Stimulated activated CD8-positive, alpha-beta memory T cell treated with anti-CD3 and anti-CD28 coated beads, Interleukin-12 subunit alpha, Interleukin-12 subunit beta, amount 100 ng/mL, for 4 hours (primary cell): ENCODE measurements at regions not wholly inside any gene's neighbourhood (a gene's known extent, or its start where the extent isn't known, plus 50 kb on each side); places are given as distances from the start of the nearest gene placed in this dataset.

Experiments
- DNase-seq: peaks from one replicate; pipeline ENCODE4 v3.0.0-alpha.2; 2020; ENCODE audit warnings: low read depth

DNA sequence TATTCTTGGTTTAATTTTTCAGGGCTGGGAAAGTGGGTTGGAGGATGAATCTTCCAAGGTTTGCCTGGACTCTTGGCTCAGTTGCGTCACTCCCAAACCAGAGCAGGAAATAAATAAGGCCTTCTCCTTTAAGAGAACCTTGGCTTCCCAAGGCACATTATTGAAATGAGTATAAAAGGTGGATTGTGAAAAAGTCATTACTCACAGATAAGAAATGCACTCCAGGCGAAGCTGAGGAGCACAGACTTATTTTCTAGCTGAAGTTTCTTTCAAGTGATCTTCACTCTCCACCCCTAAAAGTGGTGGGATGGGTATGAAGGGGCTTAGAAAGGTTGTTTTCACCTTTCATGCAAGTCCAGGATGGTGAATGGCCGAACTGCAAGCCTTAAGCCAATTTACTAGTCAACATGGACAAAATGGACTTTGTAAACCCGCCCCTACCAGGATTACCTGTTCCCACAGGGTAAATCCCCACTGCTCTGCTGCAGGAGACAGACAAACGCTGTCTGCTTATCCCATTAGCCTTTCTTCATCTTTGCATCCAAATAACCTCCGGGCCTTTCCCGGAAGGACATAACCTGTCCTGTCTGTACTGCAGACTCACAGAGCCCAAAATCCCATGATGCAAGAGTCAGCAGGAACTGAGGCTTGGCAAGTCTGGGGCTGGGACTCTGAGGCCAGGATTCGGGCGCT, 207.6 kb downstream of the BCL11B start:
- no peak for DNase-seq

DNA sequence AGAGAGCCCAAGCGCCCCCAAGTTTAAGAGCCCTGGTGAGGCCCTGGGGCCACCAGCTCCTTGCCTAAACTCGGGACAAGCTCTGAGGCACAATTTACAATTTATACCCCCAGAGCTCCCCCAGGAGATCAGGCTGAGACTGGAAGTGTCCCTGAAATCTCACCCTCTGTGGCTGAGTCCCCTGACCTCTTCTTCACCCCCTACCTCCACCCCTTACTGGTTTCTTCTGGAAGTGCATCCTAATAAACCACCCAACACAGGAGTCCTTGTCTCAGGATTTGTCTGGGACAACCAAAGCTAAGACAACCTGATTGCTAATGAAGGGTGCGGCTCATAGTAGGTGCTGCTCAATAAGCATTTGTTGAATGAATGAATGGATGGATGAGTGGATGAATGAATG, 206.4 kb downstream of the BCL11B start:
- DNase-seq, result no peak

DNA sequence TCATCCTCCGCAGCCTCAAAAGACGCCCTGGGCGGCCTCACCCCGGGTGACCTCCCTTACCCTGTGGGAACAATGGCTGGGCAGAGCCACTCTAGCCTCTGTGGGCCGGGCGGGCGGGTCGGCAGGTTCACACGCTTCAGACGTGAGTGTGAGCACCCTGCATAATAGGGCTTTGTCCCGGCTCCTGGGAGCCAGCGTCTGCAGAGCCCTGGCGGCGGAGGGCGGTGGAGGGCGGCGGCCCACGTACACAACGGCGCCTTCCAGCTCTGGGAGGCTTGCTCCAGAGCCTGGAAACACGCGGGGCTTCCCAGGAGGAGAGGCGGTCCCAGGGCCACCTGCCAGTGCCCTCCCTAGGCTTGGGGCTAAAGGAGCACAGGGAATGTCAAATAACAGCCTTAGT, 205.6 kb downstream of the BCL11B start:
- DNase-seq, result no peak

DNA sequence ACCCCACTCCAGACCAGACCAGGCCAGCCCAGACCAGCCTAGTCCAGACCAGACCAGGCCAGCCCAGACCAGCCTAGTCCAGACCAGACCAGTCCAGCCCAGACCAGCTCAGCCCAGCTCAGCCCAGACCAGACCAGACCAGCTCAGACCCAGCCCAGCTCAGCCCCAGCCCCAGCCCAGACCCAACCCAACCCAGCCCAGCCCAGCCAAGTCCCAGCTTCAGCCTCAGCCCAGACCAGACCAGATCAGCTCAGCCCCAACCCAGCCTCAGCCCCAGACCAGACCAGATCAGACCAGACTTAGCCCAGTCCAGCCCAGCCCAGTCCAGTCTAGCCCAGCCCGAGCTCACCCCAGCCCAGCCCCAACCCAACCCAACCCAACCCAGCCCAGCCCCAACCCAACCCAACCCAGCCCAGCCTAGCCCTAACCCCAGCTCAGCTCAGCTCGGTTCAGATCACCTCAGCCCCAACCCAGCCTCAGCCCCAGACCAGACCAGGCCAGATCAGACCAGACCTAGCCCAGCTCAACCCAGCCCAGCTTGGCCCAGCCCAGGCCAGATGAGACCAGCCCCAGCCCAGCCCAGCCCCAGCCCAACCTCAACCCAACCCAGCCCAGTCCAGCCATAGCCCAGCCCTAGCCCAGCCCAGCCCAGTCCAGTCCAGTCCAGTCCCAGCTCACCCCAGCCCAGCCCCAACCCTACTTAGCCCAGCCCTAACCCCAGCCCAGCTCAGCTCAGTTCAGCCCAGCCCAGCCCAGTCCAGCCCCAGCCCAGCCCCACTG, 204.7 kb downstream of the BCL11B start:
- DNase-seq, result no peak

DNA sequence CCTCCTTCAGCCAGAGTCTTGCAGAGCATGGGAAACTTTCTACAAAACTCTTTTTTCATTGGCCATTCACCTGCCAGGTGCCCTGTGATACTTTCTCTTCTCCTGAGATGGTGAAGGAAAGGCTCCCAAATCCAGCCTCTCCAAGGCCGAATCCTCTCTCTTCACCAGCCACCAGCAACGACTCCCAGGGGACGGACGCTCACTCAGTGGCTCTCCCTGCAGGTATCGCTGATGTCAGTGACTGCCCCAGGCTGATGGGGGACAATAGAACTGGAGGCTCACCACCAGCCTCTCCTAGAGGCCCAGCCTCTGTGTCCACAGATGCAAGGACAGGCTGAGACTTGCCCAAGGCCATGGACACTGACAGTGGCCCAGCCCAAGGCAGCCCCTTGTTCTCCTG, 204.1 kb downstream of the BCL11B start:
- DNase-seq, result no peak

DNA sequence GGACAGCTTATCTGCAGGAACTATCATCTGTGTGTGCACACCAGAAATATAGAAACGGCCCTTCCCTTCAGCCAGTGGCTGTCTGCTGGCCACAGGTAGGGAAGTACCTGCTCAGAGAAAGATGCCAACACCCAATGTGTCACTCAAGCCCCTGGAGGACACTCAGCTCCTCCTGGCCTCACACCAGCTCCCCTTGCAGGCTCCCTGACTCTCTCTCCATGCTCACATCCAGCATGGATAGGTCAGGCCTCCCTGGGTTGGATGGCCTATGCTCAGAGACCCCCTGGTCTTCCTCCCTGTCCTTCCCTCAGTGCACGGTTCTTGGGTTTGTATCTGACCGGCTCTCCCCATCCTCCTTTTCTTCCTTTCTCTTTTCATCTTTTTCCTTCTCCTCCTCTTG, 202.1 kb downstream of the BCL11B start:
- DNase-seq, result no peak

DNA sequence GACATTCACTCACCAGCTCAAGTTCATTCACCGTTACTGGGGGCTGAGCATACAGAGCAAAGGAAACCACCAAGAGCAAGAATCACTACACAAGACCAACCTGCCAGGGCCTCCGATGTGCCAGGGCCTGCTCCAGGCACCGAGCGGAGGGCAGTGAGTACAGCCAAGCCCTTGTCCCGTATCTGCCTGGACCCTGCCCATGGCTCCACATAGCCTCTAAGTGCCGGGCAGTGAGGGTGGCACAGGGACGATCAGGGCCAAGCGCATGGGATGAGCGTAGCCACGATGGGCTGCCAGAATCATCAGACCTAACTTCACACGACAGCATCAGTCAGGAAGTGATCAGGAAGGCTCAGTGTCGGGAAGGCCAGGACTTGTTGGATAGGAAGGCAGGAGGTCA, 199.6 kb downstream of the BCL11B start:
- no peak for DNase-seq

DNA sequence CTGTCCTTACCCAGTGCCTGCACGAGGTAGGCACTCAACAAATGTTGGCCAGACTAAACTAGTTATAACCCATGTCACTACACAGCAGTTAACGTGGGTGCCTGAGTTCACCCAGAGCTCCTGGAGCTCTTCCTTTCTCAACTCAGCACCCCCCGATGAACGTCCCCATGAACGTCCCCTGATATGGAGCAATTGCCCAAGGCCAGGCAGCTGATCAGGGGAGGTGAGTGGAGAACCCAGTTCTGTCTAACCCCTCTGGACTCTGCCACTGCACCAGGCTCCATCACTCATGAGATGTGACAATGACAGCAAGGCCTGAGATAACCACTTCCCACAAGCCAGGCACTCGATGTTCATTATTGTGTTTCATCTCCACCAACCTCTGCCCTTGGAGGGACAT, 199.0 kb downstream of the BCL11B start:
- no peak for DNase-seq

DNA sequence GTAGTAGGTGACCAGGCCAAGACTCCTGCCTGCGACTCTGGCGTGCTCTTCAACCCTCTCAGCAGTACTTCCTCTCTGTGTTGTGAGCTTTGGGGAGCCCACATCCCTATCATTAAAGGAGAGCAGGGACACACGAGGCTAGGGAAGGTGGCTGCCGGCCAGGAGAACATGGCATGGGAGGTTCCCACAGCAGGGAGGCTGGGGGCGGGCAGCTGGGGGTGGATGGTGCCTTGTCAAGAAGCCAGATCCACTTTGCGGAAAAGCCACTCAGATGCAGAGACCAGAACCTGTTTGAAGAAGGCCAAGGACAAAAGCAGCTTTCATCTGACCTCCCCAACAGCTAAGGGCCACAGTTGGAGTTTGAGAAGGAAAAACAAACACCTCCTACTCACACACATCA, 198.6 kb downstream of the BCL11B start:
- no peak for DNase-seq

DNA sequence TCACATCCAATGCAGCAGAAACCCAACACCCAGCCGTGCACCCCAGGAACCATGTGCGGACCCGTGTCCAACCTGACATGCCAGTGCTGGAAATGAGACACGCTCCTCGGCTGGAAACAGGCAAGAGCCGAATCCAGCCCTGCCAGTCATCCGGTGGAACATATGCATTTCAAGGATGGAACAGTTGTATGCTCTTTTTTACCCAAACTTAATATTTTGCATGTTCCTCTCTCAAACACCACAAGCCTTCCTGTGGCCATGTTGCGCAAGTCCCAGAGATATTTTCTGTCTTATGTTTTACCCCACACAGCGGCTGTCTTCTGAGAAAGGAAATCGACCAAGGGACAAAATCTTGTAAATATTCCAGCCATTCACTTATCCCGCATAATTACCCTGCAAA, 196.9 kb downstream of the BCL11B start:
- DNase-seq, result no peak

DNA sequence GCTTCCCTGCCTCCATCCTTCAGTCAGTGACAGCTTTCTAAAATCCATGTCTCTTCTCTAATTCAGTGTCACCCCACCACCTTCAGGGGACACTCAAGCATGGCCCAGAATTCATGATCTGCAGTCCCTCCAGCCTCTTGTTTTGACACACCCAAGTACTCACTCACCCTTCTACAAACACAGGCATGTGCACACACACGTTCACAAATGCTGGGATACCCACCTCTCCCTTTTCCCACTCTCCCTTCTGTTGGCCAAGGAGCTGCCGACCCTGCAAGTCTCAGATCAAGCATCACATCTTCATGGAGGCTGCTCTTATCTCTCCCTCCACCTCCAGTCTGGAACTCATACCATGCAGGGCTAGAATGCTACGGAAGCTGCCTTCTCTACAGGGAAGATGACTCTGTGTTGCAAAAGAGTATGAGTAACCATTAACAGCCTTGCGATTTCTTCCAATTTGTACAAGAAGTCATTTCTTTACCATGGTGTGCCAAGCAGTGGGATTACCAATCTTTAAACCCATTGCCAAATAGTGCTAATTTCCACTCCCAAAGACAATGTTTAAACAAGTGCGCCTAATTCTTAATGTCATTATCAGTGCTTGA, 196.1 kb downstream of the BCL11B start:
- no peak for DNase-seq

DNA sequence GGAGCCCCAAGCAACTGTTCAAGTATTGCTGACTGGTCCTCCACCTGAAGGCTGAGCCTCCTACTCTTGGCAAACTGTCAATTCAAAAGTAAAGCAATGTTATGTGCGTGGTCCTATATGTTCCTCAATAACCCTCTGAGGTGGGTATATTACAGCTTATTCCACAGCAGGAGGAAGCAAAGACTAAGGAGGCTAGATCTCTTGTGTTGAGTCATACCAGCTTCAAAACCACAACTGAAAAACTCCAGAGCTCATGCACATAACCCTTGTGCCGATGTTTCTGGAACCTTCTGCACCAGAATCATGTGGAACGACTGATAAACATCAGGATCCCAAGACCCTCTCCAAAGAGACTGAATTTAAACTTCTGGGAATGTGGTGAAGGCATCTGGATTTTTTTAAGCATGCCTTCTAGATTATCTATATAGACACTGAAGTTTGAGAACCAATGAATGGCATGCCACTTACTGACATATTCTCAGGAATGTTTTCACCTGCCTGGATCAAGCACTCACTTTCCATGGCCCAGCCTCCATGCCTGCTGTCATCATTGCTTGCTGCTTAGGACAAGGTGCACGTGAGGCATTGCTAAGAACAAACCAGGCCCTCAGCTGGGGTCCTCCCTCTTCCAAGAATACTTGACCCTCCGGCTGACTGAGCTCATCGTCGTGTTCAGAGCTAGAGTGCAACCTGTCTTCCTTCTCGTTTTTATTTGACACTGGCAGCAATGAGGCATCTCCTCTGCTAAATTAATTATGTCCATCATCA, 194.7 kb downstream of the BCL11B start:
- DNase-seq, result no peak

DNA sequence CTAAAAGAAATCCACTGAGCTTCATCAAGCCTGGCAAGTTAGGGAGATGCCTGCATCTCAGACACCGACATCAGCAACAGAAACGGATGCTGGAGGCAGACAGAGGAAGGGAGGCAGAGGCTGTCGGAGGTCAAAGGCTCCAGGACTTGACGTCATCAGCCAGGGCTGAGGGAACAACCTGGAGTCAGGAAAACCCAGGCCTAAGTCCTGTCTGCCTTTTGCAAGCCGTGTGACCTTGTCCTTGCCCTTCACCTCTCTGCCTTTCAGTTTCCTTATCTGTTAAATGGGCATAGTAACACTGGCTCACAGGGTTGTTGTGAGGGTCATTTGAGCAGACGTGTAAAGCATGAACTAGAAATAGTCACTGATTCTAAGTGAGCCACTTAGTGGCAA, 194.2 kb downstream of the BCL11B start:
- no peak for DNase-seq

DNA sequence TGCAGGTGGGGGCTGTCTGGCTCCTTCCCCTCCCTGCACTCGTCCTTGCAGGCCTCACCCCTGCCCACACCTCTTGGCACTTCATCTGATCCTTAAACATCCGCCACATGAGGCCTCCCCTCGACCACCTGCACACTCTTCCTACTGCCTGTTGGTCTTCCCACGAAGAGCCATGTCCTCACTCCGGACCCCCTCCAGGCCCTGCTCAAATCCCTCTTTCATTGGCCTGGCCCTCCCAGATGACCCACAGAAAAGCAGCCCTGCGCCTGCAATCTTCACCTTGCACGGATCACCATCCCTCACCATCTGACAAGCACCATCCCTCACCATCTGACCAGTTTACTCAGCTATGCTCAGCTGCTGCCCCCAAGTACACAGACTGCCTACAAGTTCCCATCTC, 193.6 kb downstream of the BCL11B start:
- DNase-seq, result no peak

DNA sequence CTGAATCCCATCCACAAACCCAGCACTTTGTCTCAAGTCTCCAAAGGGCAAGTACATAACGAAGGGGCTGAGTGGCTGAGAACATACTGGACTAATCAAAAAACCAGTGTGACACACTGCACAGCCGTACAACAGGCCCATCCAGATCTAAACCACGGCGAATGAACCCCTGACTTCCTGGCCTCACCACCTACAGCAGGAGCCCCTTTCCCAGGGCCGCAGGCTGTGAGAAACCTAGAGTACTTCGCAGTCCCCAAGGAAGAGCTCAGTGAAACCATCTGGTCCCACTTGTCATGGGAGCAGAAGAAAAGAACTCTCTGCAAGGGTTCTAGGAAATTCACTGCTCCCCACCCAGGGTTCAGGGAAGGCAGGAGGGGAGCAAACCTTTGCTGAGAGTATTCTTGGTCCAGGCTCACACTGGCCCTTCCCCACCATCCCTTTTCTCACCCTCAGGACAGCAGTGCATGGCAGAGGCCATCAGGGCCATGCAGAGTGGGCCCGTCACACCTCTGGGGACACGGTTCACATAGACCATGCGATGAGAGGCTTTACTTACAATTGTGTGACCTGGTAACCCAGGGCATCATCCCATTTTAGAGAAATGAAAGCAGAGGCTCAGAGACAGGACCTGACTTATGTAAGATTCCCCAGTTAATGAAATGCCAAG, 192.8 kb downstream of the BCL11B start:
- DNase-seq, result no peak

DNA sequence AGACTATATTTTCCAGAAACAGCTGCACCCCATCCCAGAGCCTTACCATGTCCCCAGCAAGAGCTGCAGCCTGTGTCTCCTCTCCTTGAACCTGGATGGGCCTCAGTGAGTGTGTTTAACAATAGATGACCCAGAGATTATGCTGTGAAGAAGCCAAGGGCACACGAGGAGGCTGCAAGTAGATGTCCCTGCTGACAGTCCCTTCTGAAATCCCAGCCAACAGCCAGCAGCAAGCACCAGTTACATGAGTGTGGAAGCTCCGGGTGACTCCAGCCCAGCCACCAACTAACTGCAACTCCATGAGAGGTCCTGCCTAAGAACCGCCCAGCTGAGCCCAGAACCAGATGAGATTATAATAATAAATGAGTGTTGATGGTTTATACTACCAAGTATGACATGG, 191.7 kb downstream of the BCL11B start:
- DNase-seq, result no peak

DNA sequence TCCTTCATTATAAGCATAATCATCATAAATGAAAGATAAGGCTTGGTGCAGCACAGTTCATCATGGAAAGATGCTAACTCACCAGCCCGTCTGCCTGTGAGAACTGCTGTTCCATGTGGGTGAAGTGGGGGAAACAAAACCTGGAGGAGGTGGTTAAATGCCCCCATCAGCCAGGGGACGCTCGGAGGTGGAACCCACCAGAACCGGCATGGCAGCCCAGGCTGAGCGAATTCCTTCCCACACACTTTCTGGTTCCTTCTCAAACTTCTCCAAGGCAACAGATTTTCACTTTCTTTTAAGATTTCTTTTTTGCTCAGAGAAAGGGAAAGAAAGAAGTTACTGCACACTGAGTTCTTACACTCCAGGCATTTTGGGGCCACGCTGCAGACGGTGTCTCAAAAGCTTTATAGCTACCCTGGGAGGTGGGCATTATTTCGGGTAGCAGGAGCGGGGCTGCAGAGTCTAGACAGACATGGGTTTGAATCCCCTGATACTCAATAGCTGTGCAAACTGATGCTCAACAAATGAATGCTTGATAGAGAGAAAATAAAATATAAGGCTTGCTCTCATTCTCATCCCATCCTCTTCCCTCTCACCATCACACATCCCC, 190.7 kb downstream of the BCL11B start:
- DNase-seq, result no peak

DNA sequence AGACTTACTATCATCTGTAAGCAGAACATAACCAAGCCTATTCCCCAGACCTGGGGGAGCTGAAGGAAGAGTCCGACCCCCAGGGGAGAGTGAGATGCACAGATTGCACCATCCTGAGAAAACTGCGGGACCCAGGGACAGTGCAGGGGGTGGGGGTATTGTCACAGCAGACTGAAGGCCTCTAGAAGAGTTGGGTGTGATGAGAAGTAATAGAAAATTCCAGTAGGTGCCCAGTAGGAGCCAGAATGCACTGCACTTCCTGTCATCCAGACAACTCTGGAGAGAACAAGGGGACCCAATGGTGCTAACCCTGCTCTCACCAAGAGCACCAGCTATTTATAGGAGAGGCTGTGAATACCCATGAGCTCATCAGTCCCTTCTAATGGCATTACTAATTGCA, 190.1 kb downstream of the BCL11B start:
- no peak for DNase-seq

DNA sequence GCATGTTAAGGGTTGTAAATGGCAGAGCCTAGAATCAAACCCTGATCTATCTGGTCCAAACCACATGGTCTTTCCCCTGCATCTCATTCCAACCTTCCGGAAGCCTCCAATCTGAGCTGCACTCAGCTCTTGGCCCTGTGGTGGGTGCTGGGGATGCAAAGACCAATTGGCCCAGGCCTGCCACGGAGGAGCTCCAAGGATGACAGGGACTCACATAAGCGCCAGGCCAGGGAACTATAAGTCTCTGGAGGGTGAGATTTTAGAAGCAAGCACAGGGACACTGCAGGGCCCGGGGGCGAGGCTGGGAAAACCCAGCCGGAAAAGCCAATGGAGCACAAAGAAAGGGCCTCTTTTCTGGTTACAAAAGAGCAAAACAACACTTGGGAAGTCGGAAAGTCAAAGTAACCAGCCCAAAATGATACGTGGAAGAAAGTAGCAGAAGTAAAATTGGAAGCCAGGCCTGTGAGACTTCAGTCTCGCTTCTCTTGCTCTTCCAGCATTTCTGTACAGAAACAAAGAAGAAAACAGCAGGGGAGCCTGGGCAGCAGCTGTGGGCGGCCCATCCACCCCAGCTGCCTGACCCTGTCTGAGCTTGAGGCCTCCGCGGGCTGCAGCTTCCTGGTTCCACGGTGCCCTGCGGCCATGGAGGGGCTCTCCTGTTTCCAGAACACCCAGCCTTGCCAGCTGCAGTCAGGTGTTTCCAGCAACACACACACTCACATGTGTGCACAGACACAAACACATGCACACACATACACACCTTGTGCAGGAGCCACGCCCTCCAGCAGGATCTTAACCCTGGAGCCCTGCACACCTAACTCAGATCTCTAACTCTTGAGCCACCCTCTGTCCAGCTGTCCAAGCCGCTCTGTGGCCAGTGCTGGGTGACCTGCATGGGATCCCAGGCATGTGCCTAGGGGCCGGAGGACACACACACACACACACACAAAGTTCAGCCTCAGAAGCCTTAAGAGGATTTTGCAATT, 178.2 kb downstream of the BCL11B start:
- no peak for DNase-seq

DNA sequence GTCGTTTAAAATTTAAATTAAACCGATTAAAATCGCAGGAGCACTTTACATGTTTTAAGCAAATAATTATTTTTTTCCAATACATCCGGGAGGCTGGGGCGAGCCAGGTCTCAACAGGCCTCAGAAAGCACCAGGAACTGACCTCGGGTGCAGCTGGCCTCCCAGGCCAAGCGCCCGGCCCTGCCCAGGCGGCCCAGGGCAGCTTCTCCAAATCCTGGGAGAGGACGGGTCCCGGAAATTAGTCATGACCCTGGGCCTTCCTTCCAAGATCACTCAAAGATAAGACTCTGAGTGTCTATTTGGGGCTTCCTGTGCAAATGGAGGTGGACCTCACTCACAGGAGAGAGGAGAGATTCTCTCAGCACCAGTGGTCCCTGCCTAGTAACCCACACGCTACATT, 177.1 kb downstream of the BCL11B start:
- DNase-seq, result no peak

DNA sequence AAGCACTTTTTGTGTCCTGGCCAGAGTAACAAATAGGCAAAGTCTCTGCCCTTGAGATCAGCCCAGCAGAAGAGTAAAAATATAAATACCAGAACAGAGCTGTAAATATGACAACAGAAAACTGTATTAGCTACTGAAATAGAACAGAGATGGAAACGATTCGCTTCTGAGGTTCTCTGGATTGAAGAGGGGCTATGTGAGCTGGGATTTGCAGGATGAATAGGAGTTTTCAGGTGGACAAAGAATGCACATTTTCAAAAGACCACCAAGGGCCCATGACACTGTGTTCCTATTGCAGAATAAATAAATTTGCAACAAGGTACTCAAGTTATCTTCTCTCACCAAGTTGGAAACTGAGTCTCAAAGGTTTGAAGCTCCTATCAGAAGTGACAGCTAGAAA, 176.6 kb downstream of the BCL11B start:
- no peak for DNase-seq
